Suprapubic skin (tissue), 4 donors: ENCODE measurements at regions not wholly inside any gene's neighbourhood (a gene's known extent, or its start where the extent isn't known, plus 50 kb on each side); places are given as distances from the start of the nearest gene placed in this dataset.

Source experiments
- DNase-seq, 2 donors: peaks; one replicate each; pipeline ENCODE4 v3.0.0-alpha.2; 2019; ENCODE audit warnings: low spot score in 2 of 2
- H3K27ac ChIP-seq: fragments of 200-600 bp; sonication (generic); one replicate; pipeline ENCODE4 v1.5.1; 2019
- H3K27me3 ChIP-seq: fragments of 200-600 bp; sonication (generic); one replicate; pipeline ENCODE4 v1.5.1; 2019
- H3K36me3 ChIP-seq: fragments of 200-600 bp; sonication (generic); one replicate; pipeline ENCODE4 v1.5.1; 2019
- H3K4me1 ChIP-seq: fragments of 200-600 bp; sonication (generic); one replicate; pipeline ENCODE4 v1.5.1; 2019
- H3K4me3 ChIP-seq: fragments of 200-600 bp; sonication (generic); one replicate; pipeline ENCODE4 v1.5.1; 2019; ENCODE audit warnings: mild to moderate bottlenecking
- H3K9me3 ChIP-seq: fragments of 200-600 bp; sonication (generic); one replicate; pipeline ENCODE4 v1.5.1; 2019
- CTCF ChIP-seq, 2 donors: fragments of 200-600 bp in 1 of 2; fragments of 450-650 bp in 1 of 2; sonication (generic) in 1 of 2; IDR thresholded peaks; one replicate each; pipeline ENCODE4 v1.5.1; 2016 to 2019; ENCODE audit warnings: antibody characterized with exemption in 2 of 2, mild to moderate bottlenecking in 1 of 2, moderate library complexity in 1 of 2
- EP300 ChIP-seq: sonication (generic); formaldehyde crosslinking; IDR thresholded peaks from one replicate; pipeline ENCODE4 v1.6.1; 2017; ENCODE audit warnings: antibody characterized with exemption
- POLR2A ChIP-seq, 2 donors: fragments of 450-650 bp; IDR thresholded peaks; one replicate each; pipeline ENCODE4 v1.6.1; 2017; ENCODE audit warnings: antibody characterized with exemption in 2 of 2, mild to moderate bottlenecking in 2 of 2, moderate library complexity in 2 of 2
- POLR2AphosphoS5 ChIP-seq, 3 donors: sonication (generic); formaldehyde crosslinking; IDR thresholded peaks; one replicate each; pipeline ENCODE4 v1.6.1; 2017; ENCODE audit warnings: antibody characterized with exemption in 3 of 3
- WGBS: methylation state at CpG from one replicate; pipeline ENCODE4 v1.1.5; 2018; 5-methylcytosine and 5-hydroxymethylcytosine counted together

GRCh38 chr12:125289970-125290369 is 224.7 kb downstream of the AACS start:
- DNase-seq, result no peak
- Histone ChIP-seq H3K4me1 (no peaks in the 10 kb centered on the region), H3K4me3 (no peak overlapping the region), H3K9me3 (peaks cover 7% of the 10 kb centered on the region), H3K36me3 (no peaks in the 10 kb centered on the region), H3K27me3 (no peaks in the 10 kb centered on the region), H3K27ac (no peak overlapping the region)
- TF ChIP-seq POLR2AphosphoS5 (IDR thresholded peaks at IDR 0.05) (no peak), EP300 (no peak), POLR2A (IDR thresholded peaks at IDR 0.05) (no peak), CTCF (IDR thresholded peaks at IDR 0.05) (no peak)
- 32% methylated on average over 9 of the region's 9 CpGs for WGBS

GRCh38 chr12:125292700-125293099 is 227.5 kb downstream of the AACS start:
- 91% methylated on average over 3 of the region's 3 CpGs for WGBS

GRCh38 chr12:125295550-125295949 is 230.3 kb downstream of the AACS start:
- WGBS, result 92% methylated on average over 5 of the region's 5 CpGs
- TF ChIP-seq EP300 (no peak), POLR2A (IDR thresholded peaks at IDR 0.05) (no peak), POLR2AphosphoS5 (IDR thresholded peaks at IDR 0.05) (no peak), CTCF (IDR thresholded peaks at IDR 0.05) (no peak)

More at GRCh38 chr12:125292700-125293099, 227.5 kb downstream of the AACS start:
- no peak for DNase-seq
- H3K4me3 ChIP-seq, result no peak overlapping the region
- no peaks in the 10 kb centered on the region for H3K36me3 ChIP-seq
- peaks cover 15% of the 10 kb centered on the region for H3K27me3 ChIP-seq
- no peak overlapping the region for H3K27ac ChIP-seq
- TF ChIP-seq POLR2A (IDR thresholded peaks at IDR 0.05) (no peak), CTCF (IDR thresholded peaks at IDR 0.05) (no peak), EP300 (no peak), POLR2AphosphoS5 (IDR thresholded peaks at IDR 0.05) (no peak)
- no peaks in the 10 kb centered on the region for H3K4me1 ChIP-seq
- H3K9me3 ChIP-seq, result peaks cover 7% of the 10 kb centered on the region

GRCh38 chr12:125296701-125297100 is 231.5 kb downstream of the AACS start:
- Histone ChIP-seq H3K9me3 (peaks cover 7% of the 10 kb centered on the region), H3K4me1 (no peaks in the 10 kb centered on the region), H3K27me3 (peaks cover 15% of the 10 kb centered on the region), H3K36me3 (no peaks in the 10 kb centered on the region), H3K4me3 (no peak overlapping the region), H3K27ac (no peak overlapping the region)
- no peak for DNase-seq
- 57% methylated on average over 8 of the region's 9 CpGs for WGBS
- TF ChIP-seq CTCF (IDR thresholded peaks at IDR 0.05), result no peak
- TF ChIP-seq POLR2A (IDR thresholded peaks at IDR 0.05), result no peak
- TF ChIP-seq POLR2AphosphoS5 (IDR thresholded peaks at IDR 0.05), result no peak
- no peak for TF ChIP-seq EP300

More at GRCh38 chr12:125295550-125295949, 230.3 kb downstream of the AACS start:
- Histone ChIP-seq H3K4me3 (no peak overlapping the region), H3K27ac (no peak overlapping the region), H3K4me1 (no peaks in the 10 kb centered on the region), H3K27me3 (peaks cover 15% of the 10 kb centered on the region), H3K9me3 (peaks cover 7% of the 10 kb centered on the region), H3K36me3 (no peaks in the 10 kb centered on the region)
- no peak for DNase-seq

GRCh38 chr12:125299840-125300239 is 234.6 kb downstream of the AACS start:
- H3K27ac ChIP-seq, result no peak overlapping the region
- no peak overlapping the region for H3K4me3 ChIP-seq
- WGBS, result 73% methylated on average over 9 of the region's 9 CpGs
- H3K36me3 ChIP-seq, result no peaks in the 10 kb centered on the region
- no peaks in the 10 kb centered on the region for H3K4me1 ChIP-seq
- peaks cover 15% of the 10 kb centered on the region for H3K27me3 ChIP-seq
- no peak for TF ChIP-seq EP300
- no peak for TF ChIP-seq CTCF (IDR thresholded peaks at IDR 0.05)
- no peak for TF ChIP-seq POLR2AphosphoS5 (IDR thresholded peaks at IDR 0.05)
- no peak for TF ChIP-seq POLR2A (IDR thresholded peaks at IDR 0.05)
- H3K9me3 ChIP-seq, result no peaks in the 10 kb centered on the region
- peak in 1 of 2 donors; percentile 50 for DNase-seq
